CD4-positive, alpha-beta T cell treated with Interferon alpha-2 for 1 hour (primary cell): ENCODE measurements at regions not wholly inside any gene's neighbourhood (a gene's known extent, or its start where the extent isn't known, plus 50 kb on each side); places are given as distances from the start of the nearest gene placed in this dataset.

ENCODE experiments used
- DNase-seq, 2 donors: peaks; one replicate each; pipeline ENCODE4 v3.0.0-alpha.2; 2020 to 2022

DNA sequence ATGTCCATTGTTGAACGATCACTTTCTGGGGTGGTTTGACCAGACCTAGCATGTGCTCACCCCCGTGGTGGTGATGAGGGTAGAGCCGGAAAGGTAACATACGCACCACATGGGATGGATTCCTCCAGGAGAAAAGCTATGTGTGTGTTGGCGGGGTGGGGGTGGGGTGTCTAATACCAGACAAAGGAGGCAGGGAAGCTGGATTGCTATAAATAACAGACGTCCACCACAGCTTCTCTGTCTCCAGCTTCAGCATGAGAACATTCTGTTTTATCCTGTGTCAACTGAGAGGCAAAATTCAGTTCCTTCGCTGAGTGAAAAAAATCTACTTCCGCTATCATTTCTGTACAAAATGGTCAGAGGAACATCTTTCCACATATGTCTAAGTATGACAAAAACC lies 151.0 kb downstream of the PCSK1 start:
- DNase-seq = no peak

DNA sequence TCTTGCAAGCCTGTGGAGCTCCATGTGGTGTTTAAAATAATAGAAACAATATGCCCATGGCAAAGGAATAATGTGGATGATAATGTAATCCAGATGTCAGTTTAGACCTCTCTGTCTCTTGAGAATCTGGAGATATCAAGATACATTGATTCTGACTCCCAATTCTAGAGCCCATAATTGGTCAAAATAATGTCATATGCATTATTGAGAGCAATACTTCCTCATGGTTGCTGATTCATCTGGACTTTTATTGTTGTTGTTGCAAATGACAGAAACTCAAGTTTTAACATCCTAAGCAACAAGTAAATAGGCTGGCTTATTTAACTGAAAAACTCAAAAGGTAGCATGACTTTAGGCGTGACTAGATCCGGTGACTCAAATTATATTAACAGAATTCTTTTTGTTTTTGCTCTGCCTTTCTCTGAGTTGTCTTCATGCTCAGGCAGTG lies 152.1 kb downstream of the PCSK1 start:
- no peak for DNase-seq

DNA sequence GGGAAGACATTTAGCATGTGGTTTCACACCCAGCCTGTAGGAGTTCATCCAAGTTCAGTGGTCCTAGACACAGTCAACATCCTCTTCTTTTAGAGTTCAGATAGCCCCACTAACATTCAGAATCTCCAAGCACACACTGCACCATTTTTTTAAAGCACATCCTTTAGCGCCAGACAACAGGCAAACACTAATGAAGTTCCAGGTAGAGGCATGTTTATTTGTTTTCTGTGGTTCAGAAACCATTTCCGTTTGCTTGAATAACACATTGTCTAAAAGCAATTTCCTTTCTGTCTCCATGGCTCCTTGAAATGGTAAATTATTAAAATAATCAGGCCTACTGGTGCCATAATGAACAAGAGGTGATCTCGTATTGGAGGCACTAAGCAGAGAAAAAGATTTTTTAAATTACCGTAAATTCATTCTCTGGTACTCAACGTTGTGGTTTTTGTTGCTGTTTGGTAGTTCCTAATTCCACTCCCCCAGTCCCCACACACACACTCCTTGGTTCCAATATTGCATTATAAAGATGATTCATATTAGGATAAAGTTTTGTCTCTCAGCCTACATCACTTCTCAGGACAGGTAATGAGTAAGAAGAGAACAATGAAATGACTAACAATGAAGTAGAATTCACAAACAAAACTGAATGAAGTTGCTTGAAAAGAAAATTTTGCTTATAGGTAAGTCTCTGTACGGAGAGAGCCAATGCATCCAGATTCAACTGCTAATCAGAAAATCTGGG lies 153.1 kb downstream of the PCSK1 start:
- DNase-seq = peak in 1 of 2 donors; percentile 4

DNA sequence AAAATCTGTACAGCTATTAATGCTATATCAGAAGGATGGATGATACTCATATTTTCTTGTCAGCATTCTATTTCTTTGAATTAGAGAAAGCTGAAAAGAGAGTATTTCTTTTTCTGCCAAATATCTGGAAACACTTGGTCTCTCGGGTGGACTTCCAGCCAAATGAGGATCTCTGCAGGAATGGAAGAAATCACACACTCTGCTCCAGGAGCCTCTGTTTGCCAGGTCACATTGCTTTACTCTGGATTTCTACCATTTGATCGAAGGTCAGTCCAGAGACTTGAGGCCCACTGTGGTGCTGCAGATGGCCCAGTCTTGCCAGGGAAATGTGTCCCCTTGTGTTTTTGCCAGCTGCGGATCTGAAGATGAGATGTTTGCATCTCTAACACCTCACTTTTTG lies 154.1 kb downstream of the PCSK1 start:
- no peak for DNase-seq

DNA sequence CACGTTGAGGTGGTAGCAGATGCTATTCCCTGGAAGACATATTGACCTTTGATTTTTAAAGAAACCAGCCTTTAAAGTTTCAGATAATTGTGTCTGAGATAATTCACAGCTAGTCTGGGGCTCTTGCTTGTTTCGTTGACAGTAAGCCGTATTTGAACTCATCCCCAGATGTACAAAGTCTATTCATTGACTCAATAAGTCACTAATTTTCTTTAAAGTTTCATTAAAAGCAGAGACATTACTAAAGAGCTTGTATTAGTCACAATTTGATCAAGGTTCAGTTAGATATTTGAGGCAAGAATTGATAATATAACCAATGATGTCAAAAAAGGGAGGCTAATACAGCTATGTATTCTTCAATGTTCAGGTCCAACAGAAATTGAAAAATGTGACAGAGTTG lies 158.0 kb downstream of the PCSK1 start:
- DNase-seq = no peak

DNA sequence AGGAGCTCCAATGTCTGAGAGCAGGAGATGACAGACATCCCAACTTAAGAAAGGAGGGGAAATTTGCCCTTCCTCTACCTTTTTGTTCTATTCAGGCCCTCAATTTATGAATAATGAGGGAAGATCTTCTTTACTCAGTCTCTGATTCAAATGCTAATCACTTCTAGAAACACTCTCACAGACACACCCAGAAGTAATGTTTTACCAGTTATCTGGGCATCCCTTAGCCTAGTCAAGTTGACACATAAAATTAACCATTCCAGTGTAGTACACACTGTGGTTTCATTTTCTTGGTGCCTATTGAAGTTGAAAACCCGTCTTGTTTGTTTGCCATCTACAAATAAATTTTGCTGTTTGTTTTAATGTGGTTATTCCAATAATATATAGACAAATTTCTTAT lies 167.6 kb downstream of the PCSK1 start:
- no peak for DNase-seq

DNA sequence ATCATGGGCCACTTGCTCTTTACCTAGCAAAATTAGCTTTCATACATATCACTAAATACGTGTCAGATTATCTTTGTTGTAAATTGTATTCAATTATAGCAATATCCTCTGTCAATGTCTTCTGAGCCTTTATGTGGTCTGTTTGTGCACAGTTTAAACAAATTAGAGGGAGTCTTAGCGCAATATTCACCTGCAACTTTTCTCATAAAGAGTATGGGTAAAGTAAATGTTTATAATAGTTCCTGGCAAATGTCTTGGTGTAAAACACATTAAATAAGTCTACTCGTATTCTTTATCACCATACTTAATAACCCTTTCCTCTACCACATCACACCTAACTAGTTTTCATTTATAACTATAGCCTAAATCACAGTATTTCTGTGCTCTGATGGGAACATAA lies 169.0 kb downstream of the PCSK1 start:
- no peak for DNase-seq

DNA sequence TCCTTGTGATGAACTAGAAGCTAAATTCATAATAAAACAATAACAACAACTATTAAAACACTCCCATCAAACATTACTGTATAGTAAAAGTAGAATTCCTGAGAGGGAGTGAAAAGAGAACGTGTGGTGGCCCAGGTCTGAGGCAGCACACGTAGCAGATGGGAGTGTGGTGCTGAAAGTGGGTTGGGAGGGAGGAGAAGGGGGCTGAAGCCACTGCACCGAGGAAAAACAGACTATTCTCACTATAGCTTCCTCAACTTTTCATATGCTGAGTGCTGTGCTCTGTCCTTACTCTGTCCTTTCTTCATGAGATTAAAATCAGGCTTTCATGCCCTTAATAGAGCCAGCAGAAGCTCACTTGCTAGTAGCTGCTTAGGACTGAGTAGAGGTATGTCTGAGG lies 170.9 kb downstream of the PCSK1 start:
- no peak for DNase-seq

DNA sequence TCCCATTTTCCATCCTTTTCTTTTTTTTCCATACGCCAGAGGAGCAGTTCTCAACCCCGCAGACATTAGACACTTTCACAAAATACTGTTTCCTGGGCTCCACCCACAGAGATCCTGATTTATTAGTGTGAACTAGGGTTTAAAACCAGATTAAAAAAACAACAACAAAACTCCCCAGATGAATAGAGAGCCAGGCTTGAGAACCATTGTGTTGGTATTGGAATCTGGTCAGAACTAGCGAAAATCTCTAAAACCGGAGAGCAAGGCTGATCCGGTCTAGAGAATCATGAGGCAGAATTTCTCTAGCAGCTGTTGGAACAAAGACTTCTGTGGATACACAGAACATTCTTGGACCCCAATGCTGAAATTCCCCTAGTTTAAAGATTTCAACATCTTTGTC lies 173.0 kb downstream of the PCSK1 start:
- no peak for DNase-seq

DNA sequence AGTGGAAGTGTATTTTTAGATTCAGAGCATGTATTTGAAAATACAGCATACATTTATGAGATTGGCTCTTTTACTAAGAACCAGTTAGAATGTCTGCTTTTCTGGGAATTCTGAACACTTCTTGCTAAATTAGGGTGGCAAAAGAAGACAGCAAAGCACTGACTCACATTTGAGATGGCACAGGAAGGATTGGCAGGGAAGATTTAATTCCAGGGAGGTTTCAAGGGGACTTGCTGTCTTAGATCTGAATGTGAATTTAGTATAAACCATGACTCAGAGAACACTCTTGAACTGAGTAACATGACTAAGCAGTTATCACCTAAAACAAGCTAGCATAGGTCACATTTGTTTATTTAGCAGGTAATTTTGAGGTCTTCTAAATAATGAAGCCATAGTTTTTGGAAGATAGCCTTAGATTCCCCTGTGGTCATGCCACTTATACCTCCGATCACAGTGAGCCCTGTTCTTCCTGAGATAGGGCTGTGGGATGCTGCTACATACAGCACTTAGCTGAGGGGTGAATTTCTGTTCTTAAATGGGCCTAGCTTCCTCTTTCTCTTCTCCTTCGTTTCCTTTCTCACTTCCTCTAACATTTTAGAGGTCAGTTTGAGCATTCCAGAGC lies 173.8 kb downstream of the PCSK1 start:
- DNase-seq = no peak

DNA sequence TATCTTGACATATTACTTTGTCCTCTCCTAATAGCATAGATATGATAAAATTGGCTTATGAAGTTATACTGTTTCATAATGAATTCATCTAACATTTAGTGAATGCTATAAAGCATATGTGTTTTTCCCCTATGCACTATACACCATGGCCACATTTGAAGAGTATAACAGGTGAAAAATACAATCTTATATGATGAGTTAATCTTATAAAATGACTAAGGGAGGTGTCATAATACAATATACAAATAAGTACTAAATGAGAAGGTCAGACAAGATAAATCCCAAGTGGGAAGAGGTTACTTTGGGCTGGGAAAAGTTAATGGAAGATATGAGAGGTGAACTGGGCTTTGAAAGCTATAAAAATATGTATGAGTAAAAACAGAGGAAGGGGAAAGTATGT lies 174.4 kb downstream of the PCSK1 start:
- no peak for DNase-seq

DNA sequence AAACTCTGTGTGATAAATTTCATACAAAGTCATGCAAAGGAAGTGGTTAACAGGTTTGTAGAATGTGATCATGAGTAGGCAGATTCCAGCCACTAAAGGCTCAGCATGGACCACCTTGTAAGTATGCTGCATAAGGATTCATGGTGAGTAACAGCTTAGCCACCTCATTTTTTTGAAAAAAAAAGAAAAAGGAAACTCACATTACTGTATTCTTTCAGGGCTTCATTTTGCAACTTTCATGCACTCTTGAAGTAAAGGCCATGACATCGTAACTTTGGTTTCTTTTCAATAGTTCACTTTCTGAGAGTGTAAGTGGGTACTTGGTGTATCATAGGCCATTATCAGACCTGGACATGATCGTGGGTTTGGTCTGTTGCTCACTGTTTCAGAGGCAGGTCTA lies 175.1 kb downstream of the PCSK1 start:
- no peak for DNase-seq

DNA sequence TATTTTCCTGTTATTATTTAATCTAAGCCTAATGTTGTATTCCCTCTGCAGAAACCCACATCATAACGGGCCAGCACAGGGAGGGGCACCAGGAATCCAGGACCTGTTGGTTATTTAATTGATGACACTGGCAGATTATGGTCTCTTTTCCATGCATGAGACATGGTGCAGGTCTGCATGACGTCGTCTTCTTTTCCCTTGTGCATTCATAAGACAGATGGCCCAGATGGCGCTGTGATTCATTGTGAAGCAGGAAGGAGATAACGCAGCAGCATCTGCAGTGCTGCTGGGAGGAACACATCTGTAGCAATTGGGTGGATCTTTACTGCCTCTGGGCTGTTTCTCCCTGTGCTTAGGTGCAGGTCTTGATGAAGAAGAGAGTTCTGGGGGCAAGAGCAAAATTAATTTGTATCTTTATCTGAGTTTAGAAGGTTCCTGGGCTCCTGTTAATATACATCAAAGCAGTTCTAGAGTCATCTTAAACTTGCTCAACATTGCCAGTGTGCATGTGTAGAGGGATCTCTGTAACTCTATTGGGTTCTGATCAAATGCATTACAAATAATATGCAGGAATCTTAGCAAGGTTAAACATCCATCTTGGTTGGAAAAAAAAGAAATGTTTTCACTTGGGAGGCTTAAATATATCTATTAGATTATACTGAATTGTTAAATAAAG lies 176.1 kb downstream of the PCSK1 start:
- DNase-seq = no peak

DNA sequence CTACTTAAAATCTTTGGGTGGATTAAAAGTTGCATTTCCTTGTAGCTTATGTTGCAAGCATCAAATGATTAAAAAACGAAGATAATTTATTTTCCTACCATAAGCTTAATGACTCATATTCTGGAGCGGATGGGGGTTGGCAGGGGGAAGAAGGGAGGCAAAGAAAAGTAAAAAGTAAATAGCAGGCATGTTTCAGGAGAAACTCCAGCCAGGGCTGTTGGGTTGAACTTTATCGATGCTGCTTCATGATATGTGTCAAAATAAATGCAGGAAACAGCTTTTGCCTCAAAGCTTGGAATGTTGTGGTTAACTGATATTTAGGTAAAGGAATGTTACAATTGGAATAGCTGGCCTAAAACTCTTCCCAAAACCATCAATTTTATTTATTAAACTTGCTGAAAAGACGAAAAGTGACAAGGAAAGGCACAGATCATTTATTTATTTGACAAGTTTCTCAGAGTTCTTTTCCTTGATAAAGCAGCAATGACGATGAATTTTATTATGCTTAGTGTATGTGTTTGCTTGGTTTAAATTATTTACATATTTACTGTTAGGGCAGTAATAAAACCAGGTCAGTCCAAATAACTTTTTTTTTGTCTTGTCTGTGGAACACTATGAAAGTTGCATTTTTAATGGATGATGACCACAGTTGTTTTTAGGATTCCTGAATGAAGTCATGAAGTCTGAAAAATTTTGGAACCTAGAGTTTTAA lies 177.9 kb downstream of the PCSK1 start:
- no peak for DNase-seq

DNA sequence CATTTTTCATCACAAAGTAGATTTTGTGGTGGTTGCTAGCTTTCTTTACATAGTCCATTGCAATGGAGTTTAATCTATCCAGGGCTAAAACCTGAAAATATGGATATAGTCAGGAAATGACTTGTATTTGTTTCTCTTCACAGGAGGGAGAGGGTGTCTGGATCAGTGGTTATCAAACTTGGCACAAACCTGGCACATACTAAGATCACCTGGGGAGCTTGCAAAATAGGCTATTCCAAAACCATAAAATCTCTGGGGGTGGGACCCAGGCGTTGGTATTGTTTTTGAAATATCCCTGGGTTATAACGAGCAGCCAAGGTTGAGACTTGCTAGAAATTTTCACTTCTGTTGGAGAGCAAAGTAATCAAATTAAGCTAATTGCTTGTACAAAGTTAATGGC lies 179.9 kb downstream of the PCSK1 start:
- DNase-seq = no peak

DNA sequence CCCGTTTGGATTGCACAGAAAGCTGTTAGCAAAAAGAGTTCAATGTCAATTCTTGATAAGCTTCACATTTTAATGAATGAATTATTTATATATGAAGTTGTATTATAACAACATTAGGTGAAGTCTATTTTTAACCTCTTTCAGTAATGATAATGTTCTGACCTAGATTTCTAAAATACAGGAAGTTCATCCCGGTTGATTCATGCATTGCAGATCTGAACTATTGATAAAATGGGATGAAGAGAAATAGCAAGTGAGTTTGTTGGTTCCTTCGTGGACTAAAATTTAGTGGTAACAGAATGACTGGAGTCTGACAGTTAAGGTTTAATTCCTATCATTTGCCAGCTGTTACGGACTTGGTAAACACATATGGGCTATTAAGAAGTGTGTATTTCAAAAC lies 180.5 kb downstream of the PCSK1 start:
- DNase-seq = no peak

DNA sequence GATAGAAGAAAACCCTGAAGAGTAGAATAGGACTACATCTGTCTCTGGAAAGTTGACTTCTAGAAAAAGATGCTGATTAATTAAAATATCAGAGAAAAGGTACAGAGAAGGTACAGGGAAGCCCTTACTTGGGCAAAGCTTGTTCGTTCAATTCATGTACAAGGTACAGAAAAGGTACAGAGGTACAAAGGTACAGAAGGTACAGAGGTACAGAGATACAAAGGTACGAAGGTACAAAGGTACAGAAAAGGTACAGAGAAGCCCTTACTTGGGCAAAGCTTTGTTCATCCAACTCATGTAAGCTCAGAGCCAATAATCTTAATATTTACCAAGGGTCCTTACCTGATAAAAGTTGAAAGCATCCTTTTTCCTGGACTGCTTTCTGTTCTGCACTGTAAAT lies 182.3 kb downstream of the PCSK1 start:
- no peak for DNase-seq

DNA sequence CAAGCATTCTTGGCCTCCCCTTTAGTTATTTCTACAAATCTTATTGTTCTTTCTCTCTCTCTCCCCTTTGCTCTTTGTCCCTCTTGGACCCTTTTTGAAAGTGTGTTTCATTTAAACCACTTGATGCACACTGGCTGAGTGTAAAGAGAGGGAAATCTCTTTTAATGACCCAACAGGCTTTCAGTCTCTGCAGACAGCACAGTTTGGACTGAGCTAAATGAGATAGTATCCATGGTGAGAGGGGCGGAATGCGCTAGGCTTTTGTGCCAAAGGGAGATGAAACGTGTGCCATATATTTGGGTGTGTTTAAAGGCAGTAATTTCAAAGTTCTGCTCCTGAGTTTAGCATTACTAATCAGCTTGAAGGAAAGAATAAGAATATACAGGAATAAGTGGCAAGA lies 184.9 kb downstream of the PCSK1 start:
- no peak for DNase-seq

DNA sequence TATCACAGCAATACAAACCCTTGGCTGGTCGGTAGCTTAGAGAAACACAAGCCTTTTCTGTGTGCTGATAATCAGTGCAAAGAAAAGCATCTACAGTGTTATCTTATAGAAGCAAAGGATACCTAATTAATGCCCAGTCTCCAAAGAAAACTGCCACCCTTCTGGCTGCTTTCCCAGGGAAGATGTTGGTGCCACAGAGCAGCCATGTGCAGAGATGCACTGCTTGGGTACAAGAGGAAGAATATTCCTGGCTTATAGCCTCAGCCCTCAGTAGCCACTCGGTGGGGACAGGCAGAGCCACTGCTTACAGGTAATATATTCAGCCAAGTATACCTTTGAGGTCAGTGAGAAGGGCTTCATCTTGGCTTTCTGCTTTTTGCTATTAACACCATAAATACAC lies 185.3 kb downstream of the PCSK1 start:
- no peak for DNase-seq

DNA sequence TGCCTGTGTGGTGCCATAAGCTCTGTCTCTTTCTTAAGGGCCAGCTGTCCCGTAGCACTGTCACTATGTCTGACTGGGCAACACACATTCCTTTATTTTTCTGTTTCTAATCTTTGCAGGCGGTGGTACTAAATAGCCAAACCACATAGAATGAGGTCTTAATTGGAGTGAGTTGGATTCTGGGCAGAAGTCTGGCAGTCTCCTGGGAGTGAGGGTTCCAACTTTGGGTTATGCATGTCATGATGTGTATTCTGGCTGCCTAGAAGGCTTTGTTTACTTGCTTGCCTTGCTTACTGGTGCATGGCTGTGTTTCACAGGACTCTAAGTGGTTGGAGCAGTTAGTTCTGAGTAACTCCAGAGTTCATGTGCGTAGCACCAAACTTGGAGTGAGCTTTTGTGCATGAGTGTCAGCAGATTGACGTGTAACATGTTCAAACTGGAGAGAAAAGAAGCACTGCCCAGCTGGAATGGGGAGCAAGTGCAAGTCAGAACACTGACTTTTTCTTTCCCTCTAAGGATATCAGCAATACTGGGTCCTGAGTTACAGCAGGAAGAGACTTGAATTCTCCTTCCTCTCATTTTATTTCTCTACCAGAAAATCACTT lies 185.8 kb downstream of the PCSK1 start:
- DNase-seq = no peak

DNA sequence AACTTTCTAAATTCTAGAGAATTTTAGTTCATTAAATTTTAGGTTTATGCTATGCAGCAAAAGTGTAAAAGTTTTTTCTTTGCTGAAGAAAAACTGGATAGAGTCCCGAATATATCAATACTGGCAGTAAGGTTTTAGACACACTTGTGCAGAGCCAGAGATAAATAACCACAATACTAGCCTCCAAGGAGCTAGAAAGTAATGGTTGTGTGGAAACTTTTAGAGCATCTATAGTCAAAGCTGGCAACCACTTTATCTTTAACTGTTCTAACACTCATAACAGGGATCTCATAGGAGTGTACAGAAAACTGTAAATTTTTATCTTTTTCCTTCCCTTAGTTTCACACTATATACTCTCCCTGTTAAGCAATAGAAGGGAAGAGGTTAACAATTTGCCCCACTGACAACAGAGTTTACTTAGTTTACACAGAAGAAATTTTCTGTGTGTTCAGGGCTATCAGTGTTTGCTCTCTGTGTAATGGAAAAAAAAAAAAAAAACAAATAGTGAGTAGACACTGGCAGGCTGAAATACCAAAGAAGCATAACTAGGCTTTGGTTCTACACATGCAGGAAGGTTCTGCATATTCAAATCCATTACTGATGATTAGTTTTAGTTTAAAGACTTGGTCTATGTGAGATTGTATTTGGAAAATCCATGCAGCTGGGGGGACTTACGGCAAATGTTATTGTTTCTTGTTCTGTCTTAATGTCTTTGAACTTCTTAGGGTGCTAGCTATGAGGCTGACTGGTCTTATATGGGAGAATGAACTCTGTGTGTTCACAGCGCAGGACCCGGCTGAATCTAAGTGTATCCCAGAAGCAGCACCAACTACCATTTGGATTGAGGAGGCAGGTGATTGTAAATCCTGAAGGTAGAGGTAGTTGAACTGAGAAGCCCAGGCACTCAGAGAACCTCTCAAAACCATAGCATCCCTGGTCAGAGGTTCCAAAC lies 187.6 kb downstream of the PCSK1 start:
- no peak for DNase-seq

DNA sequence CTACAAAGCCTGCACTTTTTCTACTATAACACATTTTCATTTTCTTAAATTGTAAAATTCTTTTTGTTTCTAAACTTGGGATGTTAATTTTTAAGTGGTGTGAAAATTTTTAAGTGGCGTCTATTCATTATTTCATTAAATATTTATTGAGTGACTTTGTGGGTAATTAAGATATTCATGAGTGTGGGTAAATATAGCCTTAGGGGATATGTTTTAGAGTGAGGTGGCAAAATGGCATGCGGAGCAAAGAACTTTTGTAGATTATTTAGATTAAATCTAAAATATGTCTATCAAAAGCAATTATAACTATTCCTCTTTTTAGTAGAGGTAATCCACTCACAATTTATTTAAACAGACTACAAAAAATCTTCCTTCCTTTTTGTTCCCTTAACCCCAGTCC lies 188.4 kb downstream of the PCSK1 start:
- DNase-seq = no peak
